OCI-LY7 (cell line): ENCODE measurements at regions not wholly inside any gene's neighbourhood (a gene's known extent, or its start where the extent isn't known, plus 50 kb on each side); places are given as distances from the start of the nearest gene placed in this dataset.

ENCODE experiments used
- BruUV-seq: library from RNA; stranded (reverse); fragments of 400-500 nt; replicated peaks from 2 replicates; lab custom pipeline; 2021; lab: Mats Ljungman, UMichigan
- CTCF ChIA-PET: fragments of 300-600 bp; sonication (Branson Sonifier 250); formaldehyde crosslinking; loops from one replicate; lab custom pipeline; 2022; ENCODE audit warnings: antibody characterized with exemption; ENCODE audit not compliant: unreplicated experiment; lab: Charles Lee
- POLR2A ChIA-PET: fragments of 300-600 bp; sonication (Branson Sonifier 250); formaldehyde crosslinking; loops from one replicate; lab custom pipeline; 2022; ENCODE audit warnings: antibody characterized with exemption; lab: Charles Lee
- DNase-seq: peaks from one replicate; pipeline ENCODE4 v3.0.0-alpha.2; 2015; ENCODE audit warnings: low spot score
- H2AFZ ChIP-seq: fragments of 200-600 bp; sonication (generic), shearing (Covaris generic); 2 replicates; pipeline ENCODE4 v1.6.1; 2014; ENCODE audit warnings: mild to moderate bottlenecking, antibody characterized with exemption, low read length, moderate library complexity
- H3K27ac ChIP-seq: fragments of 200-600 bp; sonication (generic); 2 replicates; pipeline ENCODE4 v1.5.1; 2014; ENCODE audit warnings: mixed run types, low read depth, mild to moderate bottlenecking, moderate library complexity, low read length, inconsistent platforms; ENCODE audit not compliant: poor library complexity, severe bottlenecking
- H3K36me3 ChIP-seq: fragments of 200-600 bp; sonication (generic); 2 replicates; pipeline ENCODE4 v1.6.1; 2014; ENCODE audit warnings: mild to moderate bottlenecking, antibody characterized with exemption, low read length, moderate library complexity, mixed read lengths; ENCODE audit not compliant: insufficient read depth
- H3K4me1 ChIP-seq: fragments of 200-600 bp; sonication (generic); 2 replicates; pipeline ENCODE4 v1.5.1; 2014; ENCODE audit warnings: mild to moderate bottlenecking, low read length; ENCODE audit not compliant: insufficient read depth, poor library complexity, severe bottlenecking
- H3K4me2 ChIP-seq: fragments of 200-600 bp; sonication (generic); 2 replicates; pipeline ENCODE4 v1.6.1; 2014; ENCODE audit warnings: mild to moderate bottlenecking, low read length
- H3K4me3 ChIP-seq: fragments of 200-600 bp; sonication (generic); 2 replicates; pipeline ENCODE4 v1.5.1; 2014; ENCODE audit warnings: mild to moderate bottlenecking, low read depth, low read length; ENCODE audit not compliant: poor library complexity, severe bottlenecking
- H3K79me2 ChIP-seq: fragments of 200-600 bp; sonication (generic); 2 replicates; pipeline ENCODE4 v1.6.1; 2016; ENCODE audit warnings: low read depth, mild to moderate bottlenecking, low read length, moderate library complexity, mixed read lengths; ENCODE audit not compliant: insufficient read depth
- H3K9me2 ChIP-seq: fragments of 200-600 bp; sonication (generic); 2 replicates; pipeline ENCODE4 v1.6.1; 2016; ENCODE audit warnings: mild to moderate bottlenecking, low read length, mixed read lengths; ENCODE audit not compliant: insufficient read depth
- H3K9me3 ChIP-seq: fragments of 200-600 bp; sonication (generic); 2 replicates; pipeline ENCODE4 v1.6.1; 2014; ENCODE audit warnings: mild to moderate bottlenecking, mixed run types, low read length, mixed read lengths
- H4K20me1 ChIP-seq: fragments of 200-600 bp; sonication (generic); 2 replicates; pipeline ENCODE4 v1.6.1; 2014; ENCODE audit warnings: mild to moderate bottlenecking, antibody characterized with exemption, low read length, moderate library complexity, mixed read lengths; ENCODE audit not compliant: insufficient read depth
- EZH2phosphoT487 ChIP-seq: fragments of 200-600 bp; sonication (generic); IDR thresholded peaks from 2 replicates; pipeline ENCODE4 v1.6.1; 2018; ENCODE audit warnings: low read depth, borderline replicate concordance, mild to moderate bottlenecking, mixed run types, antibody characterized with exemption, low read length, moderate library complexity, mixed read lengths
- intact Hi-C: fragments of 100-400 bp; cut with micrococcal nuclease; formaldehyde crosslinking; loops from one replicate; pipeline ENCODE4 v1.10.0; 2022; ENCODE audit not compliant: unreplicated experiment
- TF ChIP-seq, protein P1 (sequence below): fragments of 200-600 bp; sonication (generic); conservative IDR thresholded peaks from 2 replicates; pipeline ENCODE4 v1.5.1; 2014; ENCODE audit warnings: mild to moderate bottlenecking, antibody characterized with exemption, low read length, moderate library complexity, mixed read lengths

DNA sequence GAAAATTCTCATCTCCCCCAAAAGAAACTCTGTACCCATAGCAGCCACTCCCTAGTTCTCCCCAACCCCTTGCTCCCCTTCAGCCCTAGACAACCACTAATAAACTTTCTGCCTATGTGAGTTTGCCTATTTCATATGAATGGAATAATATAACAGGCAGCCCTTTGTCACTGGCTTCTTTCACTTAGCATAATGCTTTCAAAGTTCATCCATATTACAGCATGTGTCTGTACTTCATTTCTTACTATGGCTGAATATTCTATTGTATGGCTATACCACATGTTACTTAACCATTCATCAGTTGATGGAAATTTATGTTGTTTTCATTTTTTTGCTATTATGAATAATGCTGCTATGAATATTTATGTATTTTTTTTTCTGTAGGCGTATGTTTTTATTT, 442.9 kb downstream of the SLC4A3 start:
- POLR2A ChIA-PET = no interaction called here

GRCh38 chr2:220071696-220072095, 444.3 kb downstream of the SLC4A3 start:
- ChIA-PET CTCF (no interaction called here), POLR2A (no interaction called here)
- intact Hi-C loops = no loop called here
- Histone ChIP-seq H3K9me3 (no peaks in the 10 kb centered on the region), H3K4me1 (no peaks in the 10 kb centered on the region), H3K79me2 (no peaks in the 10 kb centered on the region), H3K27ac (no peak overlapping the region), H2AFZ (no peak overlapping the region), H4K20me1 (no peaks in the 10 kb centered on the region), H3K4me3 (no peak overlapping the region), H3K9me2 (no peaks in the 10 kb centered on the region), H3K4me2 (no peak overlapping the region), H3K36me3 (no peaks in the 10 kb centered on the region)
- TF ChIP-seq, protein P1, sequence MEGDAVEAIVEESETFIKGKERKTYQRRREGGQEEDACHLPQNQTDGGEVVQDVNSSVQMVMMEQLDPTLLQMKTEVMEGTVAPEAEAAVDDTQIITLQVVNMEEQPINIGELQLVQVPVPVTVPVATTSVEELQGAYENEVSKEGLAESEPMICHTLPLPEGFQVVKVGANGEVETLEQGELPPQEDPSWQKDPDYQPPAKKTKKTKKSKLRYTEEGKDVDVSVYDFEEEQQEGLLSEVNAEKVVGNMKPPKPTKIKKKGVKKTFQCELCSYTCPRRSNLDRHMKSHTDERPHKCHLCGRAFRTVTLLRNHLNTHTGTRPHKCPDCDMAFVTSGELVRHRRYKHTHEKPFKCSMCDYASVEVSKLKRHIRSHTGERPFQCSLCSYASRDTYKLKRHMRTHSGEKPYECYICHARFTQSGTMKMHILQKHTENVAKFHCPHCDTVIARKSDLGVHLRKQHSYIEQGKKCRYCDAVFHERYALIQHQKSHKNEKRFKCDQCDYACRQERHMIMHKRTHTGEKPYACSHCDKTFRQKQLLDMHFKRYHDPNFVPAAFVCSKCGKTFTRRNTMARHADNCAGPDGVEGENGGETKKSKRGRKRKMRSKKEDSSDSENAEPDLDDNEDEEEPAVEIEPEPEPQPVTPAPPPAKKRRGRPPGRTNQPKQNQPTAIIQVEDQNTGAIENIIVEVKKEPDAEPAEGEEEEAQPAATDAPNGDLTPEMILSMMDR = no peak
- no peak for TF ChIP-seq EZH2phosphoT487
- BruUV-seq = no TSS peak
- no peak for DNase-seq

More for the DNA sequence above, 442.9 kb downstream of the SLC4A3 start:
- Histone ChIP-seq H3K9me3 (no peaks in the 10 kb centered on the region), H3K9me2 (no peaks in the 10 kb centered on the region), H4K20me1 (no peaks in the 10 kb centered on the region), H3K79me2 (no peaks in the 10 kb centered on the region), H2AFZ (no peak overlapping the region), H3K4me3 (no peak overlapping the region), H3K27ac (no peak overlapping the region), H3K4me2 (no peak overlapping the region), H3K36me3 (no peaks in the 10 kb centered on the region), H3K4me1 (no peaks in the 10 kb centered on the region)
- no peak for TF ChIP-seq EZH2phosphoT487
- TF ChIP-seq, protein P1 = no peak
- BruUV-seq = no TSS peak
- CTCF ChIA-PET = no interaction called here
- intact Hi-C loops = no loop called here
- DNase-seq = no peak

- Histone ChIP-seq H3K4me2 (no peak overlapping the region), H3K9me2 (no peaks in the 10 kb centered on the region), H2AFZ (no peak overlapping the region), H4K20me1 (no peaks in the 10 kb centered on the region), H3K4me3 (no peak overlapping the region), H3K27ac (no peak overlapping the region), H3K79me2 (no peaks in the 10 kb centered on the region), H3K4me1 (no peaks in the 10 kb centered on the region), H3K9me3 (no peaks in the 10 kb centered on the region), H3K36me3 (no peaks in the 10 kb centered on the region)
- POLR2A ChIA-PET = no interaction called here
- TF ChIP-seq, protein P1 = no peak
- BruUV-seq = no TSS peak
- CTCF ChIA-PET = no interaction called here
- DNase-seq = no peak
- intact Hi-C loops = no loop called here
Measured at GRCh38 chr2:220072669-220073220, 445.3 kb downstream of the SLC4A3 start.
